ENCODE measurements at regions not wholly inside any gene's neighbourhood (a gene's known extent, or its start where the extent isn't known, plus 50 kb on each side); places are given as distances from the start of the nearest gene placed in this dataset.
A peak's percentile ranks its signal among the peaks of the same experiment; 100 is the strongest.

GRCh38 chr6:21739241-21739640 lies 145.7 kb downstream of the SOX4 start:
- in situ Hi-C loops (cut with MboI; ENCODE audit: low pct_unique_long_range_greater_than_20kb in 2 of 9, low sequenced_read_pairs in 9 of 9, unreplicated experiment in 9 of 9), result no loop called here
- peak in 2 of 8 experiments; percentile 2 to 4 for ATAC-seq (replicated peaks in 6 of 8)
- Histone ChIP-seq H3K4me3 (no peak overlapping the region), H3K4me1 (replicated peaks in 1 of 2) (peaks cover 49 to 68% of the 10 kb centered on the region in 2 donors), H3K27ac (no peak overlapping the region)
- 16 to 80% (median 53%) methylated on average over 1 to 2 of the region's 2 CpGs; no CpG with 5 or more reads in 4 of the 10 experiments for WGBS, 10 experiments

GRCh38 chr6:21739838-21740237 lies 146.3 kb downstream of the SOX4 start:
- Histone ChIP-seq H3K27ac (no peak overlapping the region), H3K4me1 (replicated peaks in 1 of 2) (peaks cover 49 to 65% of the 10 kb centered on the region in 2 donors), H3K4me3 (no peak overlapping the region)
- ATAC-seq (replicated peaks in 6 of 8), result peak in 1 of 8 experiments; percentile 2
- WGBS, 10 experiments, result 37 to 100% (median 68%) methylated on average over 1 to 3 of the region's 5 CpGs; no CpG with 5 or more reads in 5 of the 10 experiments
- in situ Hi-C loops (cut with MboI; ENCODE audit: low pct_unique_long_range_greater_than_20kb in 2 of 9, low sequenced_read_pairs in 9 of 9, unreplicated experiment in 9 of 9), result no loop called here

- peak overlapping the region; percentile 4 to 27 (median 10) for H3K4me3 ChIP-seq
- H3K4me1 ChIP-seq (replicated peaks in 1 of 2), result peaks cover 49 to 65% of the 10 kb centered on the region in 2 donors
- ATAC-seq (replicated peaks in 6 of 8), result peak in 5 of 8 experiments; percentile 25 to 79 (median 35)
- WGBS, 10 experiments, result 0 to 75% (median 24%) methylated on average over 2 to 4 of the region's 4 CpGs
- peak overlapping the region in 1 of 2 donors; percentile 17 for H3K27ac ChIP-seq
- in situ Hi-C loops (cut with MboI; ENCODE audit: low pct_unique_long_range_greater_than_20kb in 2 of 9, low sequenced_read_pairs in 9 of 9, unreplicated experiment in 9 of 9), result no loop called here
Observed at GRCh38 chr6:21740376-21741124, 147.0 kb downstream of the SOX4 start.

- peak overlapping the region; percentile 4 to 27 (median 10) for H3K4me3 ChIP-seq
- ATAC-seq (replicated peaks in 6 of 8), result peak in 6 of 8 experiments; percentile 66 to 85 (median 78)
- peak overlapping the region in 1 of 2 donors; percentile 17 for H3K27ac ChIP-seq
- WGBS, 10 experiments, result 0 to 33% (median 4%) methylated on average over 1 to 6 of the region's 6 CpGs
- peaks cover 49 to 65% of the 10 kb centered on the region in 2 donors for H3K4me1 ChIP-seq (replicated peaks in 1 of 2)
- in situ Hi-C loops (cut with MboI; ENCODE audit: low pct_unique_long_range_greater_than_20kb in 2 of 9, low sequenced_read_pairs in 9 of 9, unreplicated experiment in 9 of 9), result no loop called here
Observed at GRCh38 chr6:21741221-21742109, 147.9 kb downstream of the SOX4 start.

GRCh38 chr6:21742238-21742660 lies 148.7 kb downstream of the SOX4 start:
- in situ Hi-C loops (cut with MboI; ENCODE audit: low pct_unique_long_range_greater_than_20kb in 2 of 9, low sequenced_read_pairs in 9 of 9, unreplicated experiment in 9 of 9), result no loop called here
- ATAC-seq (replicated peaks in 6 of 8), result no peak
- peaks cover 46 to 66% of the 10 kb centered on the region in 2 donors for H3K4me1 ChIP-seq (replicated peaks in 1 of 2)
- 22 to 85% (median 48%) methylated on average over 2 to 6 of the region's 6 CpGs for WGBS, 10 experiments
- H3K4me3 ChIP-seq, result peak overlapping the region in 1 of 5 donors; percentile 6
- no peak overlapping the region for H3K27ac ChIP-seq

- Histone ChIP-seq H3K4me3 (no peak overlapping the region), H3K27ac (no peak overlapping the region), H3K4me1 (replicated peaks in 1 of 2) (peaks cover 45 to 67% of the 10 kb centered on the region in 2 donors)
- in situ Hi-C loops (cut with MboI; ENCODE audit: low pct_unique_long_range_greater_than_20kb in 2 of 9, low sequenced_read_pairs in 9 of 9, unreplicated experiment in 9 of 9), result no loop called here
- WGBS, 10 experiments, result 100% methylated on average over 1 of the region's 1 CpG; no CpG with 5 or more reads in 6 of the 10 experiments
- no peak for ATAC-seq (replicated peaks in 6 of 8)
Observed at GRCh38 chr6:21744331-21744730, 150.8 kb downstream of the SOX4 start.

GRCh38 chr6:21745543-21746337 lies 152.2 kb downstream of the SOX4 start:
- no peak overlapping the region for H3K27ac ChIP-seq
- in situ Hi-C loops (cut with MboI; ENCODE audit: low pct_unique_long_range_greater_than_20kb in 2 of 9, low sequenced_read_pairs in 9 of 9, unreplicated experiment in 9 of 9), result no loop called here
- no peak overlapping the region for H3K4me3 ChIP-seq
- H3K4me1 ChIP-seq (replicated peaks in 1 of 2), result peaks cover 44 to 67% of the 10 kb centered on the region in 2 donors
- 51 to 100% (median 85%) methylated on average over 1 to 9 of the region's 11 CpGs; no CpG with 5 or more reads in 1 of the 10 experiments for WGBS, 10 experiments
- ATAC-seq (replicated peaks in 6 of 8), result no peak

GRCh38 chr6:21747441-21747840 lies 153.9 kb downstream of the SOX4 start:
- H3K4me3 ChIP-seq, result no peak overlapping the region
- H3K27ac ChIP-seq, result peak overlapping the region; percentile 49 to 64
- in situ Hi-C loops (cut with MboI; ENCODE audit: low pct_unique_long_range_greater_than_20kb in 2 of 9, low sequenced_read_pairs in 9 of 9, unreplicated experiment in 9 of 9), result no loop called here
- ATAC-seq (replicated peaks in 6 of 8), result peak in 2 of 8 experiments; percentile 20 to 24
- WGBS, 10 experiments, result 0 to 67% (median 16%) methylated on average over 1 to 4 of the region's 4 CpGs
- peaks cover 49 to 62% of the 10 kb centered on the region in 2 donors for H3K4me1 ChIP-seq (replicated peaks in 1 of 2)

GRCh38 chr6:21748343-21749056 lies 154.9 kb downstream of the SOX4 start:
- peak in 6 of 8 experiments; percentile 57 to 87 (median 74) for ATAC-seq (replicated peaks in 6 of 8)
- Histone ChIP-seq H3K4me1 (replicated peaks in 1 of 2) (peaks cover 45 to 55% of the 10 kb centered on the region in 2 donors), H3K27ac (peak overlapping the region; percentile 17 to 44)

GRCh38 chr6:21749754-21750153 lies 156.2 kb downstream of the SOX4 start:
- Histone ChIP-seq H3K4me1 (replicated peaks in 1 of 2) (peaks cover 48 to 58% of the 10 kb centered on the region in 2 donors), H3K4me3 (peak overlapping the region in 1 of 5 donors; percentile 5), H3K27ac (peak overlapping the region; percentile 33 to 58)
- in situ Hi-C loops (cut with MboI; ENCODE audit: low pct_unique_long_range_greater_than_20kb in 2 of 9, low sequenced_read_pairs in 9 of 9, unreplicated experiment in 9 of 9), result no loop called here
- ATAC-seq (replicated peaks in 6 of 8), result peak in 5 of 8 experiments; percentile 32 to 68 (median 57)
- 0 to 100% (median 40%) methylated on average over 1 to 2 of the region's 2 CpGs; no CpG with 5 or more reads in 2 of the 10 experiments for WGBS, 10 experiments

More at GRCh38 chr6:21748343-21749056, 154.9 kb downstream of the SOX4 start:
- in situ Hi-C loops (cut with MboI; ENCODE audit: low pct_unique_long_range_greater_than_20kb in 2 of 9, low sequenced_read_pairs in 9 of 9, unreplicated experiment in 9 of 9), result no loop called here
- WGBS, 10 experiments, result 0 to 80% (median 4%) methylated on average over 1 to 3 of the region's 3 CpGs; no CpG with 5 or more reads in 1 of the 10 experiments
- H3K4me3 ChIP-seq, result no peak overlapping the region

- ATAC-seq (replicated peaks in 6 of 8), result peak in 1 of 8 experiments; percentile 37
- H3K4me1 ChIP-seq (replicated peaks in 1 of 2), result peaks cover 48 to 58% of the 10 kb centered on the region in 2 donors
- H3K4me3 ChIP-seq, result no peak overlapping the region
- H3K27ac ChIP-seq, result no peak overlapping the region
- in situ Hi-C loops (cut with MboI; ENCODE audit: low pct_unique_long_range_greater_than_20kb in 2 of 9, low sequenced_read_pairs in 9 of 9, unreplicated experiment in 9 of 9), result no loop called here
- WGBS, 10 experiments, result 0 to 71% (median 22%) methylated on average over 1 of the region's 1 CpG
Observed at GRCh38 chr6:21750575-21750974, 157.0 kb downstream of the SOX4 start.

GRCh38 chr6:21751608-21752007 lies 158.1 kb downstream of the SOX4 start:
- Histone ChIP-seq H3K4me1 (replicated peaks in 1 of 2) (peaks cover 48 to 58% of the 10 kb centered on the region in 2 donors), H3K27ac (no peak overlapping the region), H3K4me3 (no peak overlapping the region)
- in situ Hi-C loops (cut with MboI; ENCODE audit: low pct_unique_long_range_greater_than_20kb in 2 of 9, low sequenced_read_pairs in 9 of 9, unreplicated experiment in 9 of 9), result no loop called here
- WGBS, 10 experiments, result 41 to 100% (median 64%) methylated on average over 1 to 4 of the region's 6 CpGs; no CpG with 5 or more reads in 1 of the 10 experiments
- no peak for ATAC-seq (replicated peaks in 6 of 8)
